RWPE1 (cell line): ENCODE measurements at regions not wholly inside any gene's neighbourhood (a gene's known extent, or its start where the extent isn't known, plus 50 kb on each side); places are given as distances from the start of the nearest gene placed in this dataset.

Experiments used
- CTCF ChIA-PET: fragments of 350-600 bp; sonication (Branson Sonifier 250); formaldehyde crosslinking; extraction: SDS; loops from one replicate; lab custom pipeline; 2021; lab: Yijun Ruan, JAX
- POLR2A ChIA-PET: fragments of 400-600 bp; formaldehyde crosslinking; extraction: SDS; loops from one replicate; lab custom pipeline; 2020; ENCODE audit warnings: antibody characterized with exemption; ENCODE audit not compliant: low non-redundant PET; lab: Yijun Ruan, JAX
- DNase-seq: peaks from one replicate; pipeline ENCODE4 v3.0.0; 2012; ENCODE audit warnings: low spot score
- H3K27ac ChIP-seq: fragments of 450-650 bp; 2 replicates; pipeline ENCODE4 v1.5.1; 2017
- CTCF ChIP-seq: fragments of 450-650 bp; conservative IDR thresholded peaks from 2 replicates; pipeline ENCODE4 v1.5.1; 2017; ENCODE audit warnings: low read depth, mild to moderate bottlenecking

GRCh38 chr18:75358928-75359327, 68.6 kb downstream of the SMIM21 start:
- ChIA-PET POLR2A (no interaction called here), CTCF (no interaction called here)
- no peak for TF ChIP-seq CTCF
- peak; percentile 6 for DNase-seq
- H3K27ac ChIP-seq = no peak overlapping the region

- CTCF ChIA-PET = no interaction called here
- POLR2A ChIA-PET = no interaction called here
- TF ChIP-seq CTCF = no peak
- DNase-seq = no peak
- no peak overlapping the region for H3K27ac ChIP-seq
These were observed 74.1 kb downstream of the SMIM21 start for GRCh38 chr18:75353357-75353756.

GRCh38 chr18:75351409-75351808, 76.1 kb downstream of the SMIM21 start:
- CTCF ChIA-PET = no interaction called here
- no peak overlapping the region for H3K27ac ChIP-seq
- POLR2A ChIA-PET = no interaction called here

GRCh38 chr18:75350857-75351256, 76.6 kb downstream of the SMIM21 start:
- H3K27ac ChIP-seq = no peak overlapping the region
- no peak for TF ChIP-seq CTCF
- no peak for DNase-seq
- CTCF ChIA-PET = no interaction called here
- POLR2A ChIA-PET = no interaction called here

More at GRCh38 chr18:75351409-75351808, 76.1 kb downstream of the SMIM21 start:
- TF ChIP-seq CTCF = no peak
- no peak for DNase-seq

DNA sequence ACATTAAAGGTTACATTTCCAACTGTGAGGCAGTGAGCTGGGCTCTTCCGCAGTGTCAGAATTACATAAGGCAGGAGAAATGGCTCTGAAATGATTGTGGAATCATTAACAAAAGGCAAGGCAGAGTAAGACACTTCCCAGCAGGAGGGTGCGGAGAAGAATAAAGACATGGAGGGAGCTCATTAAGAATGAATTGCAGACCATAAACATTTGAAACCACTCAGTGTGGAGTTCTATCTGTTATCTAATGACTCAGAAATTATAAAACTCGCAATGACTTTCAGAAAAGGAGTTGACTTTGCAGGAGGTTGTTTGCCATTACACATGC, 77.0 kb downstream of the SMIM21 start:
- DNase-seq = no peak
- ChIA-PET CTCF (no interaction called here), POLR2A (no interaction called here)
- TF ChIP-seq CTCF = no peak
- no peak overlapping the region for H3K27ac ChIP-seq

DNA sequence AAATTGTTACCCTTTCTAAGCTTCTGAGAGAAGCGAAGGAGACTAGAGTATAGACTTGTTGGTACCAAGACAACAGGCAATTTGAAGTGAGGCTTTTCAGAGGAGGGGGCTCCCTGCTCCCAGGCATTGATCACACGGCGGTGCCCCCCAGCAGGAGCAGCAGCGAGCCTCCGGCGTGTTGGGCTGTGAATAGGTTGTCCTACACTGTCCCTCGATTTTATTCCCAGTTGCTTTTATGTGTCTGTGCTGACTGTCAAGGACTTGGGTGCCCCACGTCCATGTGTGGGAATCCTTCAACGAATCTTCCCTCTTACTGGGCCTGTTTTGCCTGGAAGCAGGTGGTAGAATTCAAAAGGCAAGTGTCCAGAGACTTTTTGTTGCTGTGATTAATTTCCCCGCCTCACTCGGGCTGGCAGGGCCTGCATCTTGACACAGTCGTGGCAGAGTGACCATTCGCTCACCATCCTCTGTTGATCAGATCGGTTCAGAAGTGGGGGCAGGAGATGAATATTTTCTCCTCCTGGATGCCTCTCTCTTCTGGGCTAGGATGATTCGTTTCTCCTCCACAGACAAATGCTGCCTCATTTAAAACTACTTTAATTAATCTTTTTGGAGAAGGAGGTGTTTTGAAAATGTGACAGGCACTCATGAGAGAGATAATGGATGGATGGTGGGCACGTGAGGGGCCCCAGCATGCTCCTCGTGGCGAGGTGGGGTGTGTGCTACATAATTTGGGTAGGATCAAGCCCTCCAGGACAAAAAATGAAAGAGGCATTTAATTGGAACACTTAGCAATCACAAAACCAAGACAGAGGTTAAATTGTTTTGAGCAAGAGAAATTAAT, 77.6 kb downstream of the SMIM21 start:
- POLR2A ChIA-PET = no interaction called here

More for the DNA sequence above, 77.6 kb downstream of the SMIM21 start:
- TF ChIP-seq CTCF = no peak
- no peak overlapping the region for H3K27ac ChIP-seq
- CTCF ChIA-PET = no interaction called here
- no peak for DNase-seq
